ENCODE measurements at regions not wholly inside any gene's neighbourhood (a gene's known extent, or its start where the extent isn't known, plus 50 kb on each side); places are given as distances from the start of the nearest gene placed in this dataset.

- TF ChIP-seq CTCF (IDR thresholded peaks at IDR 0.05; ENCODE audit: poor library complexity, severe bottlenecking) (no peak), RAD21 (conservative IDR thresholded peaks at IDR 0.05) (no peak), POLR2AphosphoS5 (IDR thresholded peaks at IDR 0.05) (no peak), SMC3 (conservative IDR thresholded peaks at IDR 0.05; ENCODE audit: poor library complexity) (no peak), TAF1 (IDR thresholded peaks at IDR 0.05; ENCODE audit: low read depth) (no peak)
Observed at GRCh38 chr14:28704153-28704552, 62.4 kb upstream of the FOXG1 start.
